CD1c-positive myeloid dendritic cell (primary cell): ENCODE measurements at regions not wholly inside any gene's neighbourhood (a gene's known extent, or its start where the extent isn't known, plus 50 kb on each side); places are given as distances from the start of the nearest gene placed in this dataset.
"Not testable (repeated sequence)": the region's sequence is repeated elsewhere in the genome, so short reads cannot be mapped to it uniquely, and the experiment has no call there.

ENCODE experiments used
- DNase-seq: peaks from one replicate; pipeline ENCODE4 v3.0.0-alpha.2; 2016; ENCODE audit errors: extremely low spot score

DNA sequence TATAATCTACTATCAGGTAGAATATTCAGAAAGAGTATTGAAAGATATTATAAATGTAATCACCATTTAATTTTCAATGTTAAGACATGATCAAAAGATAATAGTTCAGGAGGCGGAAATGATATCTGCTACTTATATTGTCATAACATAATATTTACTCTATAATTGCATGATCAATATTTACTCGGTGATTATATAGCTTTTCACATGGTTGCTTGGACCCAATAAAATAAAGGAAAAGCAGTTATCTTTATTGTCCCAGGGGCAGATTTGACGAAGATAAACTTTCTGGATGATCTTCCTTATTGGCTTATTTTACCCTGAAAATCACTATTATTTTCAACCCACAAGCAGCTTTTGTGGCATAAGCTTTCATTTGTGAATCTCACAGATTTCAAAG is 350.4 kb downstream of the HACE1 start:
- DNase-seq, result no peak

GRCh38 chr6:104506429-104506828 is 353.3 kb downstream of the HACE1 start:
- DNase-seq, result no peak

DNA sequence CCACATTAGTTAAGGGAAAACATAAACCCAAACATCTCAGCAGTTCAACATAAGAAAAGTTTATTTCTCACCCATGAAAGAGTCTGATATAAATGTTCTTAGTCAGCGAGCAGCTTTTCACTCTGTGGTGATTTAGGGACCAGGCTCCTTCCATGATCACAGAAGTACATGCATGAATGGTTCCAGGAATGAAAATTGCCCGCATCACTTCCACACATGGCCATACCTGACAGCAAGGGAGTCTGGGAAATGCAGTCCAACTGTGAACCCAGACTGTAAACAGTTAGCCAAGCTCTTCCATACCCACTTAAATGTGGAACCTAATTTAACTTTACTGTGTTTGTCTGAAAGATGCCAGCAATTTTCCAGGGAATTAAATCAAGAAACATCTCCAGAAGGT is 353.9 kb downstream of the HACE1 start:
- DNase-seq, result no peak

GRCh38 chr6:104500265-104500664 is 359.5 kb downstream of the HACE1 start:
- no peak for DNase-seq

- no peak for DNase-seq
These were observed 373.7 kb downstream of the HACE1 start for GRCh38 chr6:104486035-104486434.

DNA sequence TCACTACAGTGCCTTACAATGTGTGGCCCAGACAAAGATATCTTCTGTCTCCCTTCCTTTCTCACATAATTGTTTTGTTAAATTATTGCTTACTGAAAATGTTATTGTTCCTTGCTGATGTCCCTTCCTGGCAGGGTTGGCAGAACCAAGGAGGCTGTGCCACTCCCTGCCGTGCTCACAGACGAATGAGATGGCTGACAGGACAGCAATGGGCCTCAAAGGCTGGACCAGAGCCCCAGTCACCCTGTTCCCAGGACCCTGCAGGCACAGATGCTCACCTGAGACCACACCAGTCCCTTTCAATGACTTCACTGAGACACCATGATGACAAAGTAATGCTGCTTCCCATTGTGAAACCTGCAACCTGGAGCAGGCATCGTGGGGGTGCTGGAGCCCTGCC is 375.1 kb downstream of the HACE1 start:
- no peak for DNase-seq

GRCh38 chr6:104484191-104484590 is 375.5 kb downstream of the HACE1 start:
- DNase-seq, result no peak

DNA sequence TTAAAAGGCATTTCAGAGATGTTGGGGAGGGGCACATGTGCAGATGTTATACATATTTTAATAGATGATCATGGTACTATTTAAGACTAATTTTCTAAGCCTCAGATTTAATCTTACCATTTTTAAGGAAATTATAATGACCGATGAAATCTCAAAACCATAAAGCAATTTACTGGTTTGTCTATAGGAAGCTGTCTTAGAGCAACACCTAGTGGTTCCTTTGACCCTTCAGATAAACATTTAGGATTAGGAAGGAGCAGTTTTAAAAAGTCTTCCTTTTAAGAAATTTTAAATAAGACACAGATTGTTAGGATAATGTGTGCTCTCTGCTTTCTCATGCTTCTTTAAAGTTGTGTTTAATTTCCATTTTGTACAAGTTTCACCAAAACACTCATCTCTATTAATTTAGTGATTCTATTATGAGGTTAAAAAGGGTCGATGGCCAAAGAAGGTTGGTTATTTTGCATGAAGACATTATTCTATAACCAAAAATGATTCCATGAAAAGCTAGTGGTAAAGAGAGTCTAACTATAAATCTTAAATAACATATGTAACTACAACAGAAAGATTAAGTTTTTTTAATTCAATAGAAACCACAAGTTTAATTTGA is 376.4 kb downstream of the HACE1 start:
- no peak for DNase-seq

- no peak for DNase-seq
These were observed 382.1 kb downstream of the HACE1 start for GRCh38 chr6:104477569-104477968.

- no peak for DNase-seq
These were observed 386.7 kb downstream of the HACE1 start for GRCh38 chr6:104473021-104473429.

GRCh38 chr6:104472021-104472901 is 387.5 kb downstream of the HACE1 start:
- DNase-seq, result no peak

DNA sequence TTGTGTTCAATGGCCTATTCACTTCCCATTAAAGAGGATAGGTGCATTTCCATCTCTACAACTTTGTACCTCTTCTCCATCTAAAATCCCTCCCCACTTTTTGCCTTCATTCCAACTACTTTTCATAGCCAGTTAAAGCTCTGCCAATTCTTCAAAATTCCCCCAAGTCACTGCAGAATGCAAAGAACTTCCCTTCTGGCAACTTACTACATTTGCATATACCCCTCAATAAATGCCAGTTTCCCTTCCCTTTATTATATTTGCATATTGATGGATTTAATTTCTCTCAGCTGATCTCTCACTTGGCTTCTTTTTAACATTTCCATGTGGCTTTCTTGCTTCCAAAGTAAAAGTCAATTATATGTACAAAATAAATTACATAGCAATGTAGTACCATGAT is 393.4 kb downstream of the HACE1 start:
- no peak for DNase-seq

GRCh38 chr6:104462811-104463599 is 396.7 kb downstream of the HACE1 start:
- no peak for DNase-seq

GRCh38 chr6:104460738-104461483 is 398.8 kb downstream of the HACE1 start:
- no peak for DNase-seq

DNA sequence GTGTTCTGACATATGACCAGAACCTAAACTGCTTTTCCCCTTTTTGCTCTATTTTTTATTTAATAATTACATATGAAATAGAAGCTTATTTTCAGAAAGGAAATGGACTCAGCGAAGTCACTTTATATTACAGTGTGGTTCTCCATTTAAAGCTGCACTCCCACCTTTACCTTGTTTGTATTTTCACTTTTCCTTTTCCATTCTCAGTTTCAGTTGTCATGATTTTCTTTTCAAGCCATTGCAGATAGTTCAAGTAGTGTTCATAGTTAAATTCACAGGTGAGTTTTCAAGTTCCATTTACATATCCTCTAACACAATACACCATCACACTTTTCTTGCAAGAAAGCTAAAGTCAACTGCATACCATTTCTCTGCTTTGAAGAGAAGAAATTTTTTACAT is 400.2 kb downstream of the HACE1 start:
- no peak for DNase-seq

- DNase-seq, result no peak
These were observed 409.8 kb downstream of the HACE1 start for GRCh38 chr6:104449918-104450317.

- not testable (repeated sequence) for DNase-seq
These were observed 413.3 kb downstream of the HACE1 start for GRCh38 chr6:104446101-104447080.

DNA sequence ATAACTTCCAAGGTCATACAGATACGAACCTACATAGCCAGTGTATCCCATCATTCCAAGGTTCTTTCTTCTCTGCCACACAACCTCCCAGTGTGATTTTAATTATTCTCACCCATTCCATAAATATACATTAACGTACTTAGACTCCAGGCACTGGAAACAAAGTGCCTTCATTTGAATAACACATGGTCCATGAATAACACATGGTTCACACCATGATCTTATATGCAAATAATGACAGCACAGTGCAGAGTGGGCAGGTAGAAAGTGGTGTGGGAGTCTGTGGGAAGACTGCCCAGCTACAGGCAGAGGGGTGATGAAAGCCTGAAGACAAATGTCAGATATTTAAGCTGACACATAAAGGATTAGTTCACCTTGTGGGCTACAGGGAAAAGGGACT is 425.2 kb downstream of the HACE1 start:
- no peak for DNase-seq

DNA sequence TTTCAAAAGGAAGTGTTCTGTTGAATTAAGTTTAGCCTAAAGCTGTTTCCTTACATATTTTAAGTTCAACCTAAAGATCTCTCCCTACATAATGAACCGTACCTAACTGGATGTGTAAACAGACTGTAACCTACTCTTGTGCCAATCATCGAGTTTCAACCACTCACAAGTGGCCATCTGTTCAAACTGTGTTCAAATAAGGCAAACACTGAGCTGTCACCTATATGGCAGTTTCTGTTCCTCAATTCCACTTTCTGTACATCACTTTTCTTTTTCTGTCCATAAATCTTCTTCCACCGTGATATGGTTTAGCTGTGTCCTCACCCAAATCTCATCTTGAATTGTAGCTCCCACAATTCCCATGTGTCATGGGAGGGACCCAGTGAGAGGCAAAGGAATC is 428.6 kb downstream of the HACE1 start:
- no peak for DNase-seq

GRCh38 chr6:104428184-104428583 is 431.5 kb downstream of the HACE1 start:
- no peak for DNase-seq

DNA sequence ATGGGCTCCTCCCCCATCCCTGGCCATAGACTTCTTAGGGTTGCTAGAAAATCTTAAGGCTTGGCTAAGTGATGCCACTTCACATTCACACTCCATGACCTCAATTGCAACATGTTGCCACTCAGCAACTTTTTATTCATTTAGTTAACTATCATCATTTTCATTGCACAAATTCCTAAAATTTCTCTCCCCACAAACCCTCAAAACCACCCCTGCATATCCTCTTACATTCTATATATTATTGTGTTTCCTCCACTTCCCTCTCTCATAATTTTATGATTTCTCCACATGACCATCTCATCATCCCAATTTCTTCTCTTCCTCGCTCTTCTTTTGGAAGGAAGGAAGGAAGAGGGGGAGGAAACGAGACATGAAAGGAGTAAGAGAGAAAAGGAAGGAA is 436.0 kb downstream of the HACE1 start:
- no peak for DNase-seq
